Activated CD8-positive, alpha-beta memory T cell treated with anti-CD3 and anti-CD28 coated beads for 48 hours (primary cell): ENCODE measurements at regions not wholly inside any gene's neighbourhood (a gene's known extent, or its start where the extent isn't known, plus 50 kb on each side); places are given as distances from the start of the nearest gene placed in this dataset.
A peak's percentile ranks its signal among the peaks of the same experiment; 100 is the strongest.

ENCODE experiments used
- DNase-seq, 3 experiments: peaks; one replicate each; pipeline ENCODE4 v3.0.0-alpha.2; 2020; ENCODE audit warnings: low read depth in 2 of 3, low spot score in 2 of 3

DNA sequence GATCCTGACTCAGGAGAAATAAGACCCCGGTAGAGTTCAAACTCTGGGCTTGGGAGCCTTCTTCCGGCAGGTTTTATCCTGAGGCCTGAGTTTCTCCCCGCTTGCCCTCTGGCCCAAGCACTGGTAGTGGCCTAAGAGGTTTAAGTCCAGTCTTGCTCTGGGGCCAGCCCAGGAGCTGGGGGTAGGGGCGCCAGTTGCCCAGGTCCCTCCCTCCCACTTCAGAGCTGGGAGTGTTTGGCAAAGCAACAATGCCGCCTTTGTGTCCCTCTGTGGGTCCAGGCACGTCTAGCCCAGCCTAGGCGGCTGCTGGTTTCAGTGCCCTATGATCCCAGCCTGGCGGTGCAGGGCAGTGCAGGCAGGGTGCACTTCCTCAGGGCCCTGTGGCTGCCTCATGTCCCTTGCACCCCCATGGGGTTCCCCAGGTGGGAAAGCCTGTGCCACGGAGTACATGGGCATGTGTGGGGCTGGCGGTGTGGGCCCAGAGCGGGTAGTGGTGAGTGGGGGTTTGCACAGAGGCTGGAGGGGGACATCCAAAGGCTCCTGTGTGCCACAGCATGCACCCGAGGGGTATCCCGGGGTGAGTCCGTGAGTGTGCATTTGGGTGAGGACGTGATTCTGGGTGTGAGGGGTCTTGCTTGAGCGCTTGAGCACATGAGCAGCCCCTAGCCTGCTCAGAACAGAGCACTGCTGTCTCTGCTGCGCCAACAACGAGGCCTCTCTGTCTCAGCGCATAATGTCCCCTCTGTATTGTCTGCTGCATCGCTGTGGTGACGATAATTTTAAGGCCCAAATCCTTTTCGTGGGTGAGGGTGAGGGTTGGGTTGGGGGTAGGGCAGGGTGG is 61.7 kb upstream of the PSD2 start:
- no peak for DNase-seq

DNA sequence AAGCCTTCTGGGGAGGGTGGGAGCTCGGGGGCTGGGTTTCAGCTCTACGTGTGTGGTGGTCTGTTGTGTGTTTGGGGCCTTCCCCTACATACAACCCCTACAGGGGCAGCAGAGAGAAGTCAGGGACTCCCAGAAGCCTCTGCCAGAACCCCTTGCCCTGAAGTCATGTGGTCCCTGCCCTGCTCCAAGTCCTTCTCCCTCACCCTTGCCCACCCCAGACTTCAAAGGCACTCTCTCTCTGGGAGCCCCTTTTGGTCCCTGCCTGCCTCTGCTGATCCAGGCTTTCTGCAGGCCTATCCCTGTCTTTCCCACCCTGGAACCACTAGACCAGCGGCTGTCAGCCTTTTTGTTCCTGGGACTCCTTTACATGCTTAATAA is 61.1 kb upstream of the PSD2 start:
- DNase-seq: no peak

DNA sequence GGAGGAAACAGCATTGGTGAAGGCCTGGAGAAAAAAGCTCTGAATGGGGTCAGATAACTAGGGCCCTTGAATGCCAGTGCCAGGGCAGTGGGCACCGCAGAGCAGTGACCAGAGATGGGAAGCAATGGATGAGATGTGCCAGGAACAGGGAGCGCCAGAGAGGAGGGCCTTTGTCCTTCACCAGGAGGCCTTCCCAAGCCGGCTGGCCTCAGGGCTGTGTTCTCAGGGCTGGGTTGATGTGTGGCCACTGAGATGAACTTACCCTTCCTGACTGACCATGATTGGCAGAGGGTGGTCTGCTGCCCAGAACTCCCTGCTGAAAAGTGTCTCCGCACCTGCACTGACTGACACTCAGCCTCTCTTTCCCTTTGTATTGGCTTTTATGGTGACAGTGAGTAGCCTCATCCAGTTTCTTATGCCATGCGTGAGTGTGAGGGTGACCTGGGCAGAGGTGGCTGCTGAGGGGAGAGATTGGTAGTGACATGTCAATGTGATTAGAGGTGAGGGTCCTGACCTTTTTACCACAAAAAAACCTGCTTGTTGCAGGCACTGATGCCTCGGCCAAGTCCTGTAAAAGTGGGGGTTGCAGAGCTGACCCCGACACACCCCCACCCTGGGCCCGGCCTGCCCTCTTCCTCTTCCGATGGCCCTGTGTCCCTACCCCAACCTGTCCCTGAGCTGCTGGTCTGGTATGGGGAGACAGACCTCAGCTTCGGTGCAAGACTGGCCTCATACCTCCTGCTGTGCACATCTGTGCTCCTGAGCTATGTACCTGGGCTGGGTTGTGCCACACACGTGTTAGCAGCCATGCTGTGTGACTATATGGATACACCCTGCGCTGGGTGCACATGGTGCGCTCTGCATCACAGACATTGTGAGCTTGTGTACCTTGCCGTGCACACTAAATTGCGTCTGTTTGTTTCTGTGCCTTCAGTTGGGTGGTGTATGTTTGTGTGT is 57.1 kb upstream of the PSD2 start:
- no peak for DNase-seq

DNA sequence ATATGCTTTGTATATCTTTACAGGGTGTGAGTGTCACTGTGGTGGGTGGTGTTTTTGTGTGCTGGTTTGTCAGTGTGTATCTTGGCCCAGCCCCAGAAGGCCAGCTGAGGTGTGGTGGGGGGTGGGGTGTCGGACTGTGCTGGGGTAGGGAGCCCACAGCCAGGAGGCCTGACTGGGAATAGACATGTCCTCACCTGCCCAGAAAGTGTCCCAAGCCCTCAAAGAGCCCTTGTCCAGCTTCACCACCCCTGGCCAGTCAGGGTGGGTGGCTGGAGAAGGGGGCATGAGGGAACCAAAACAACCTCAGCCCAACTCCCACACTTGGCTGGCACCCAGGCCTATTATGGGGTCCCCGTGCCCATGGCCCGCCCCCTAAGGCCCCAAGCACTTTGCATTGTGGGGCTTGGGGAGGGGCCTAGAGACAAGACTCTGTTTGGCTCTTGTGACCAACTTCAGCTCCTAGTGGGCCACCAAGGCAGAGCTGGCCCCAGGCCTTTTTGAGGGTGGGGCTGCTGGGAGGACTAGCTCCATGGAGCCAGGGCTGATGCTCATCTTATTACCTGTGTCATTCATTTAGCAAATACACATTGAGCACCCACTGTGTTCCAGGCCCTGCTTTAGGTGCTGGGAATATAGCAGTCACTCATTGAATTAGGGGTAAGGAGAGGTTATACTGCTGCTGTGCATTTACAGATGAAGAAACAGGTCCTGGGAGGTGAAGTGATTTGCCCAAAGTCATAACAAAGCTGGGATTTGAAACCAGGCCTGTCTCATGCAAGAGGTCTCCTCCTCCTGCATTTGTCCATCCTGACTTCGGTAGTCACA is 56.2 kb upstream of the PSD2 start:
- no peak for DNase-seq

DNA sequence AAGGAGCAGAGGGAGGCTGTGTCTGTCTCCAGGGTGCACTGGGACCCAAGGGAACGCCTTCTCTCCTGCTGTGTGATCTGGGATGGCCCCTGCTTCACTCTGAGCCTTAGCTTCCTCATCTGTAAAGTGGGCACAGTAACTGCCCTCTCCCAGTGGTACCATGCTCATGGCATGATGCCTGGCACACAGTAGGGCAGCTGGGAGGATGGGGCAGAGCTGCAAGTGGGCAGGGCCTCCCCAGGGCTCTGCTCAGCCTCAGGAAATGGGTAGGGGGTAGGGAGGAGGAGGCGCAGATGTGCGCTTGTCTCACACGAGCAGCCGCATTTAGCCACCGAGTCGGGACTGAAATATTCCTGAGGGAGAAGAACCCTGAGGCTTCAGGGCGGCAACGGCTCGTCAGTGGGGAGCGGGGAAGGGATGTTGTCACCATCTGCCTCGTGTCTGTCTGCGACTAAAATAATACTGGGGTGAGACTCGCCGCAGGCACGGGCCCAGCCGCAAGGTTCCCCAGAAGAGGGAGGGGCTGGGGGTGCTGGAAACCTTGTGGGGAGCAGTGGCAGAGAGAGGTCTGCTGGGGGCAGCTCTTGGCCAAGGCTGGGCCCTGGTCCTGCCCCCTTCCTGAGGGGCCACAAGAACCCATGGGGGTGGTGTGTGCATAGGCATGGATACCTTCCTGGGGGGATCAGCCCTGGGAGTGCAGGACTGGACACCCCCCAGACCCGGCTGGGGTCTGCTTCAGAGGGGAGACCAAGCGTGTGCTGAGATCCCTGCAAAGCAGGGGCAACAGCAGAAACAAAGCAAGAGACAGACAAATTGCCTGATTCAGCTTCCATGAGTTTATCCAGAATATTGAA is 55.2 kb upstream of the PSD2 start:
- no peak for DNase-seq

DNA sequence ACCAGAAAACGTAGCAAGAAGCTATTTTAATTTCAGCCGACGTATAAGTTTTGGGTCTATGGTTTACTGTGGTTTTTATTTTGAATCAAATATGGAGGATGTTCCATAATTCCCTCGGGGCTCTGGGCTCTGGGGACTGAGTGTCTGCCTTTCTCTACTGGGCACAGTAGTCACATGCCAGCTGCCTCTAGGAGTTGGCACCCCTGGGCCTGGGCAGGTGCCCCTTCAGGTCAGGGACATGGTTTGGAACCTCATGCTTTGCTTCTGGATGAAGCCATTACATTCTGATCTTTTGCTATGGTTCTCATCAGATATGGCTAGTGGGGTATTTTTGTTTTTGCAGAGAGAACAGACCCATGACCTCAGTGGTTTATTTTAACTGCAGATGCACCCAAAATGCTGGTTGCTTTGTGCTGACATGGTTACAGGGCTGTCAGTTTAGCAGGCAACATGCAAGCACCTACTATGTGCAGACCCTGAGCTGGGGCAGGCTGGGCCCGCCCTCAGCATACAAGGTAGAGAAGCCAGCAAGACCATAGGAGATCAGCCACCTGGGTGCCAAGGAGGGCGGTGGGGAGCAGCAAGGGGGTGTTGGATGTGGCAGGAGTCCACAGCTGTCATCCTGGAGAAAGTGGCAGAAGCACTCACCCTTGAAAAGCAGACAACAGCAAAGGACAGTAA is 54.5 kb upstream of the PSD2 start:
- no peak for DNase-seq

DNA sequence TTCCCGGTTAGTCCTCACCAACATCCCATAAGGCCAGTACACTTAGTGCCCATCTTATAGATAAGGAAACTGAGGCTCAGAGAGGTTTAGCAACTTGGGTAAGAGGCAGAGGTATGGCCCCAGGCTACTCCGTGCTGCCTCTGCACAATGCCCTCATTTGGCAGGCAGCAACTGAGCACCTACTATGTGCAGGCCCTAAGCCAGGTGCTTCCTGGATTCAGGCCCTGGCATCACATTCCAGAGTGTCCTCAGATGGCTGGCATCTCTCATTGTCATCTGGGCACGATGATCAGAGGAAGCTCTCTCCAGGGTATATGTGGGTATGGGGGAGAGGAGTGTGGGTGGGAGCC is 53.8 kb upstream of the PSD2 start:
- no peak for DNase-seq

DNA sequence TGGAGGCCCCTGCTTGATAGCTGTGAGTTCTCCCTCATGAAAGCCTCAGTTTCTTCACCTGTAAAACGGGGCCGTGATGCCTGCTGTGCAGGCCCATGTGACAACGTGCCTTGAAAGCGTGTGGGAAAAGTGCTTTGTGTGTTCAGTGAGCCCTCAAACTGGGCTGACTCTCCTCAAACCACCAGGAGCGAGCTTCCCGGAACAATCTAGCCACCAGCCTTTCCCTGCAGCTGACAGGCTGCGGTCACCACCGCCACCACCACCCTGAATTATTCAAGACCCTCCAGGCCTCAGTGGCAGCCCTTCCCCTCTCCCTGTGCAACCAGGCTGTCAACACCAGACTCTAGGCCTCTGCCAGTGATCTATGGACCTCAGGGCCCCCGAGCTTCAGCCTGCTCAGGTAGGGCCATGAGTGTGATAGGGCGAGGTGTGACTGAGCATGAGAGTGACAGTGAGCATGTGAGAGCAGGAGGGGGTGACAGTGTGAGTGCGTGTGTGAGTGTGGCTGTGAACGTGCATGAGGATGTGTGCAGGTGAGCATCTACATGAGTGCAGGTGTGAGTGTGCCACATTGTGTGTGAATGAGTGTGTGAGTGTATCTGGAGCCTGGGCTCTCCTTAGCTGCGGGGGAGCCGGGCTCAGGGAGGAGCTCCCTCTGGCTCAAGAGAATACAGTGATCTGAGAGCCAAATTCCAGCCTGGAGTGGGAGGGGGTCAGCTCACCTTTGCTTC is 53.3 kb upstream of the PSD2 start:
- DNase-seq: no peak

DNA sequence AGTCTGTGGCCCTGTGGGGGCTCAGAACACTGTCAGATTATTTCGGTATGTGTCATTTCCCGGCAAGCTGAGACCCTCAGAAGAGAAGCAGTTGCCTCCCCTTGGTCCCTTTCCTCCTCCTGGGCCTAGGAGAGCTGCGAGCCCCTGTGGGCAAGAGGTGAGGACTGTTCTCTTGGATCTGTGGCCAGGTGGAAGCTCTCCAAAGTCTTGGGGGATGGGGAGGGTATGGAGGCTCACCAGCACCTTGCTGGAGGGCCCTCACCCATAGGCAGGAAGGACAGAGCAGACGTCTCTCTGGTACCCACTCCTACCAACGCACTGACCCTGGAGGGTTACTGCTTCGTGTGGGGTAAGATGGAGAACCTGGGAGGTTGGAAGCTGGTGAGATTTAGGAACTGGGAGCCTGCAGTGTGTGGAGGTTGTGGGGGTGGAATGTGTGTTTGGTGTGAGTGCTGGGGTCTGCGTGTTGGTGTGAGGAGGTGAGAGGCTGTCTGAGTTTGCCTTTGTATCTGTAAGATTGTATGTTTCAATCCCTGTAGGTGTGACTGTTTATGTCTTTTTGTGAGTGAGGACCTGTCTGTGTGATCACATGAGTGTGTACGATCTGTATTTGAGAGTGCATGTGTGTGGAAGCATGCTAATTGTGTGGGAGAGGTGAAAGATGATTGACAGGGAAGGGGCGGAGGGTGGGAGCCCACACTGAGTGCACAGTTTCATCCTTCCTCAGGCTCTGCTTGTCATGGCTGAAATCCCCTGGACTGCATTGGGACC is 52.4 kb upstream of the PSD2 start:
- no peak for DNase-seq

DNA sequence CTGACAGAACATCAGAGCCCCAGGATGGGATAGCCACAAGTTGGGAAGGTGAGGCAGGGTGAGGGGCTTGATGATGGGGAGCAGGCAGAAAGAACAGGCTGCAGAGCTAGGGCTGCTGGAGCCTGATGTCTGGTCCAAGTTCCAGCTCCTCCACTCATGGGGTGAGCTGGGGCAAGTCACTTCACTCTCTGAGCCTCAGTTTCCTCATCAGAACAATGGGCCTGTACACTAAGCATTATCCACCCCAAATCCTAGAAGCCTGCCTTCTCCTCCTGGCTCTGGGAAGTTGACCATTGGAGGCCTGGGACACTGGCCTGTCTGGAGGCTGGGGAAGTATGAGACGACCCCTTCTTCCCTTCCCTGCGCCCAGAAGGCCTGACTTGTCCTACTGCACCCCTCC is 51.8 kb upstream of the PSD2 start:
- DNase-seq: no peak

DNA sequence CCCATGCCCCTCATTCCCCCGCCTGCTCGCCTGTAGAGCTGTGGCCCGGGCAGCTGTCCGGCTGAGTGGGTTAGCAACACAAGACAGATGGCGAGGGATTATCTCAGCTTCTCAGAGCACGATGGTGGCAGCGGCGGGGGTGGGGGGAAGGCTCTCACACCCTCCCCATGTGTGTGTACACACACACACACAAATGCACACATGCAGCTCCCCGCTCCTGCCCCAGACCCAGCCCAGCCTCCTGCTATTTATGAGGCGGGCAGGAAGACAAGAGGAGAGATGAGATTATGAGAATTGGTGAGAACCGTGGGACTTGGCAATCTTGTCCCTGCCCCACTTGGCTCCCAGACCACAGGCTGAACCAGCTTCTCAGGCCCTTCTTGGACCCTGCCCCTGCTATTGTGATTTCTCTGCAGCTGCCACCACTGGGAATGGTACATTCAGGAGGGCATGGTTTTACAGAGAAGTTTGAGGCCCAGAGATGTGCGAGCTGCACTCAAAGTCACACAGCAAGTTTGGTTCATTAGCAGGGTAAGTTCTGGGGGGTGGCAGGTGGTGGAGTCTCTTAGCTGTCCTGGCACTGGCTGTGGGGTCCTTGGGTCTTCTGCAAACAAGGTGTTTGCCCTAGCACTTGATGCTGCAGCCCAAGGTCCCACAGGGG is 51.0 kb upstream of the PSD2 start:
- DNase-seq: no peak

DNA sequence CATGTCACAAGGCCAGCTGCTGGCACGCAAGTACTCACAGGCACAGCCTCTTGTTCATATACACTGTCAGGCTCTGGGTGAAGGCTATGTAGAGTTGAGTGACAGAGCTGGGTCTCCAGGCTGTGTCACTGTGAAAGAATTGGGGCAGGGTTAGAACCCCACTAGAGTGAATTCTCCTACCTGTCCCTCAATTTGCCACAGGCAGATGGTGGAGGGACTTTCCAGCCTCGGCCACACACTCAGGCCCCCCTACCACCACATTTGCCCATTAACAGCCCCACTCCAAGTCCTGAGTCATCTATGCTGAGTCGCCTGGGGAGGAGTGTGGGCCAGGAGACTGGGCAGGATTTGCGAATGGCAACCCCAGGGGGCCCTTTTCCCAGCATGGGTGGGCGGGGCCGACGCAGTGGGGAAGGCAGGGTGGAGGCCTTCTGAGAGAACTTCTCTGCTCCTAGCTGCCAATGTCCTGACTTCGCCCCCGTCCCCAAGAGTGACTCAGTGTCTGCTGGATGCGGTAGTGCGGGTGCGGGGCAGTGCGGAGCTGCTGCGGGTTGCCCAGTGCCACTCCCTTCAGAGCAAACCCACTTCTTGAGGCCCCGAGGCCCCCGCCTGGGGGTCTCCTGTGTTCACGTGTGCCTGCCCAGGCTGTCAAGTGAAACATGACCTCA is 50.3 kb upstream of the PSD2 start:
- no peak for DNase-seq

DNA sequence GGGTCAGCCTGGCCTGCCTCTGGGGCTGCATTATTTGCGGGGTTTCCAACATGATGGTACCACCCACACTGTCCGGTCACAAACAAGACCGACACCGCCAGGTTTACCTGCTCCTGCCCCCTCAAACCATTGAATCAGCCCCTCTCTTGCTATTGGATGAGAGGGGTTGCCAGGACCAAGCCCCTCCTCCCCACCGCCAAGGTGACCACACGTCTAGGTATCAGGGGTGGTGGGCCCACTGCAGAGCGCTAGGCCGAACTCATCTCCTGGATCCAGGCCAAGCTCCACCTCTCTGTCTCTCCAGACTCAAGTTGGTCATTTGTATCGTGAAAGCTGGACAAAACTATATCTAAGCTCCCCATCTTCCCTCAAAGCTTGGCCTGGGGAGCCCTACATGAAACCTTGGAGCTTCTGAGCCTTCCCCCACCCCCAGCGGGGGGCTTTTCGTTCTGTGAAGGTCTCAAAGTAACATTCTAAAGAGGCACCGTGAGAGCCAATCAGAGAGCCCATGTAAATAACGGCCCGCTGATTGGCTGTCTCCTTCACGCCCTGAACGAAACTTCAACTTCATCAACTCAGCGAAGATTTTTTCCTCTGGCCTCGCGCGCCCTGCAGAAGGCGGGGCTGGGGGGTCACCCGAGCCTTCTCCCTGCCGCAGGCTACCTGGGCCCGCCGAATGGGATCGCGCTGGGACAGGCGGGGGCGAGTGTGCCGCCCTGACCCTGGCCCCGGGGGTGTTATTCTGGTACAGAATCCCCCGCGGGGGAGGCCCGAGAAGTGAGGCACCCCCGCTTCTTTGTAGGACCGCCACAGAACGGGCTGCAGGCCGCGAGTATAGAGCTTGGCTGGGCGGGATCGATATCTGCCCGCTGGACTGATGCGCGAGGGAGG is 49.6 kb upstream of the PSD2 start:
- peak in 1 of 3 experiments; percentile 35 for DNase-seq
